Activated CD4-positive, alpha-beta T cell treated with anti-CD3 and anti-CD28 coated beads, Interleukin-2, amount 10 ng/mL, durations not matched to agents 24 days and 14 days (primary cell): ENCODE measurements at regions not wholly inside any gene's neighbourhood (a gene's known extent, or its start where the extent isn't known, plus 50 kb on each side); places are given as distances from the start of the nearest gene placed in this dataset.

Experiments
- DNase-seq: peaks from one replicate; pipeline ENCODE4 v3.0.0; 2022
- H3K27ac Mint-ChIP-seq: one replicate; pipeline ENCODE4 v1.8.0; 2022; ENCODE audit warnings: mild to moderate bottlenecking, mixed read lengths
- H3K27me3 Mint-ChIP-seq: one replicate; pipeline ENCODE4 v1.8.0; 2022; ENCODE audit warnings: mixed read lengths
- H3K36me3 Mint-ChIP-seq: one replicate; pipeline ENCODE4 v1.8.0; 2022; ENCODE audit warnings: low read depth, mild to moderate bottlenecking, mixed read lengths
- H3K4me1 Mint-ChIP-seq: one replicate; pipeline ENCODE4 v1.8.0; 2021; ENCODE audit warnings: mixed read lengths
- H3K4me3 Mint-ChIP-seq: one replicate; pipeline ENCODE4 v1.8.0; 2022; ENCODE audit warnings: mild to moderate bottlenecking, moderate library complexity, mixed read lengths
- H3K9me3 Mint-ChIP-seq: one replicate; pipeline ENCODE4 v1.8.0; 2021; ENCODE audit warnings: mixed read lengths
- intact Hi-C: fragments of 100-400 bp; cut with micrococcal nuclease; formaldehyde crosslinking; loops from one replicate; pipeline ENCODE4 v1.15.1; 2023

DNA sequence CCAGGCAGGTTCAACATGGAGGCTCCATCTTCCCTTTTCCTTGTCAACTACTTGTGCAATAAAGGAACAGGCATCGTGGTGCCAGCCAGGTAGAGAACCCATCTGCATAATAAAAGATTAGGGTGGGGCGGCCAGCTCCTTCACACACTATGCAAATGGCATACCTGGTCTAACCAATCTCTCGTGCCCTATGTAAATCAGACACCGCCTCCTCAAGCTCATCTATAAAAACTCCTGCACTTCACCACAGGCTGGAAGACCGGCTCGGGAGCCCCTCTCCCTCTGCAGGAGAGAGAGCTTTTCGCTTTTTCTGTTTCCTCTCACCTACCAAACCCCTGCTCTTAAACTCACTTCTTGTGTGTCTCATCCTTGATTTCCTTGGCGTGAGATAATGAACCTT lies 244.3 kb upstream of the PUM3 start:
- Mint-ChIP-seq H3K9me3 (no peaks in the 10 kb centered on the region), H3K36me3 (no peaks in the 10 kb centered on the region), H3K4me1 (no peaks in the 10 kb centered on the region), H3K27me3 (no peaks in the 10 kb centered on the region), H3K4me3 (no peak overlapping the region), H3K27ac (no peak overlapping the region)
- intact Hi-C loops: no loop called here
- DNase-seq: no peak

DNA sequence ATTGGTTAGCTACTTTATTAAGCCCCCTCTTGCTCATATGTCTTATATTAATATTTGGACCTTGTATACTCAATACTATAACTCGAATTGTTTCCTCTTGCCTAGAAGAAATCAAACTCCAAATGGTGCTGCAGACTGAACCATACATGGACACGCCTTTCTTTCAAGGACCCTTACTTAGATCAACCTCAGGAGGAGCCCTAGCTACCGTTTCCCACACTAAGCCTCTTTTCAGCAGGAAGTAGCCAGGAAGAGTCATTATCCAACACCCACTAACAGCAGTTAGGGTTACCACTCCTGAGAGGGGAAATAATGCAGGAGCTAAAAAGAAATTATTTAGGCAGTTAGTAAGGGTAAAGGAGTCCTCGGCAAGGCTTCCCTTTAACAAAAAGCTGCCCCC lies 243.8 kb upstream of the PUM3 start:
- intact Hi-C loops: no loop called here
- Mint-ChIP-seq H3K9me3 (no peaks in the 10 kb centered on the region), H3K4me1 (no peaks in the 10 kb centered on the region), H3K36me3 (no peaks in the 10 kb centered on the region), H3K27ac (no peak overlapping the region), H3K27me3 (no peaks in the 10 kb centered on the region), H3K4me3 (no peak overlapping the region)
- DNase-seq: no peak

GRCh38 chr9:3080951-3081350 lies 237.1 kb upstream of the PUM3 start:
- no peaks in the 10 kb centered on the region for H3K9me3 Mint-ChIP-seq

GRCh38 chr9:3074247-3074646 lies 230.4 kb upstream of the PUM3 start:
- Mint-ChIP-seq H3K27me3 (no peaks in the 10 kb centered on the region), H3K4me3 (no peak overlapping the region), H3K36me3 (no peaks in the 10 kb centered on the region), H3K9me3 (no peaks in the 10 kb centered on the region), H3K4me1 (no peaks in the 10 kb centered on the region), H3K27ac (no peak overlapping the region)
- no peak for DNase-seq
- intact Hi-C loops: no loop called here

More at GRCh38 chr9:3080951-3081350, 237.1 kb upstream of the PUM3 start:
- H3K4me1 Mint-ChIP-seq: no peaks in the 10 kb centered on the region
- intact Hi-C loops: no loop called here
- H3K27ac Mint-ChIP-seq: no peak overlapping the region
- H3K27me3 Mint-ChIP-seq: no peaks in the 10 kb centered on the region
- DNase-seq: no peak
- H3K36me3 Mint-ChIP-seq: no peaks in the 10 kb centered on the region
- no peak overlapping the region for H3K4me3 Mint-ChIP-seq

DNA sequence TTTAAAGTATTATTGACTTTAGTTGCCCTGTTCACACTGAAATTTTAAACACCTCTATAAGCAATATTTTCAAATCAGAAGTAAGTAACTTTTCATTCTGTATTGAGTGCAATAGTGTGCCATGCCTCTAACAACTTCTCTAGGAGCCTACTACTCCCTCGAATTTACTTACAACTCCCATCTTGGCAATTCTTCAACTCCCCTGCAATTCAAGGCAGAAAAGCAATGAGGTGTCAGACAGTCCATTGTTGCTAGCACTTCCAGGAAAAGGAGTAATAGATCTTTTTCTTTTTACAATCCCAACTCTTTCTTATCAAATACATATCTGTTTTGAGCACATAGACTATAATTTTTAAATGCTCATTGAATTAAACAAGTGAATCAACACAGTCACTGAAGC lies 222.7 kb upstream of the PUM3 start:
- H3K9me3 Mint-ChIP-seq: no peaks in the 10 kb centered on the region
- no peak overlapping the region for H3K27ac Mint-ChIP-seq
- intact Hi-C loops: no loop called here
- no peak overlapping the region for H3K4me3 Mint-ChIP-seq
- H3K4me1 Mint-ChIP-seq: no peaks in the 10 kb centered on the region
- H3K27me3 Mint-ChIP-seq: no peaks in the 10 kb centered on the region
- DNase-seq: no peak
- H3K36me3 Mint-ChIP-seq: no peaks in the 10 kb centered on the region

- Mint-ChIP-seq H3K4me3 (no peak overlapping the region), H3K9me3 (no peaks in the 10 kb centered on the region), H3K36me3 (no peaks in the 10 kb centered on the region), H3K27me3 (no peaks in the 10 kb centered on the region), H3K4me1 (no peaks in the 10 kb centered on the region), H3K27ac (no peak overlapping the region)
- intact Hi-C loops: no loop called here
- DNase-seq: no peak
Measured at GRCh38 chr9:3059781-3060468, 216.0 kb upstream of the PUM3 start.

DNA sequence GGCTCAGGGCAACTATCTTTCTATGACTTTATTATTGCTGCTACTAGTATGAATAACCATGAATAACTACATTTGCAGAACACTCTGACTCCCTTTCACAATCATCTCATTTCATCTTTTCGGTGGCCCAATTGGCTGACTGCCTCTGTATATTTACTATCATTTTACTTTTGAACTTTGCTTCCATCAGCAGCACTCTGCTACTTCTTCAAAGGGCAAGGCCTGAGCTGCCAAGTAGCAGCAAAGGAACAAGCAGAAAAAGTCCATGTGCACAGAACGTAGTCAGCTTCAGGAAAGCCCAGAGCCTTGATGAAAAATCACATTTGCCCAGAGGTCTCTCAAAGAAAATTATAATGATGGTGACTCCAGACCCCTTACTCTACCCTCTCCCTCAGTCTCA lies 214.5 kb upstream of the PUM3 start:
- no peaks in the 10 kb centered on the region for H3K4me1 Mint-ChIP-seq
- no peaks in the 10 kb centered on the region for H3K36me3 Mint-ChIP-seq
- H3K4me3 Mint-ChIP-seq: no peak overlapping the region
- DNase-seq: no peak
- no peak overlapping the region for H3K27ac Mint-ChIP-seq
- H3K9me3 Mint-ChIP-seq: no peaks in the 10 kb centered on the region
- intact Hi-C loops: no loop called here
- no peaks in the 10 kb centered on the region for H3K27me3 Mint-ChIP-seq

GRCh38 chr9:3054017-3054586 lies 210.2 kb upstream of the PUM3 start:
- H3K9me3 Mint-ChIP-seq: no peaks in the 10 kb centered on the region

GRCh38 chr9:3049636-3050035 lies 205.7 kb upstream of the PUM3 start:
- Mint-ChIP-seq H3K9me3 (no peaks in the 10 kb centered on the region), H3K4me3 (no peak overlapping the region), H3K27ac (no peak overlapping the region), H3K4me1 (no peaks in the 10 kb centered on the region), H3K36me3 (no peaks in the 10 kb centered on the region), H3K27me3 (no peaks in the 10 kb centered on the region)
- intact Hi-C loops: no loop called here
- DNase-seq: no peak

More at GRCh38 chr9:3054017-3054586, 210.2 kb upstream of the PUM3 start:
- intact Hi-C loops: no loop called here
- Mint-ChIP-seq H3K4me3 (no peak overlapping the region), H3K4me1 (no peaks in the 10 kb centered on the region), H3K27ac (no peak overlapping the region), H3K36me3 (no peaks in the 10 kb centered on the region), H3K27me3 (no peaks in the 10 kb centered on the region)
- DNase-seq: no peak

DNA sequence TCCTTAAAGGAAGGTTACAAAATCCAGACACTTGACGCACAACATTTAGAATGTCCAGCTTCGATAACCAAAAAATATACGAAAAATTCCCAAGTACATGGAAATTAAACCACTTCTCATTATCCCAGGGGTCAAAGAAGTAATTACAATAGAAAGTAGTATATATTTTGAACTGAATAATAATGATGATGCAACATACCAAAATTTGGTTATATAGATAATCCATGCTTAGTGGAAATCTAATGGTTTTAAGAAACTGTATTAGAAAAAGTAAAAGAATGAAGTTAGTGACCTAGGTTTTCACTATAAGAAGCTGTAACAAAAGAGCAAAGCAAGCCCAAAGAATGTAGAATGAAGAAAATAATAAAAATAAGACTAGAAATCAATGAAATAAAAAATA lies 204.0 kb upstream of the PUM3 start:
- H3K4me3 Mint-ChIP-seq: no peak overlapping the region
- no peaks in the 10 kb centered on the region for H3K9me3 Mint-ChIP-seq
- intact Hi-C loops: no loop called here
- no peak for DNase-seq
- H3K27me3 Mint-ChIP-seq: no peaks in the 10 kb centered on the region
- H3K4me1 Mint-ChIP-seq: no peaks in the 10 kb centered on the region
- H3K36me3 Mint-ChIP-seq: no peaks in the 10 kb centered on the region
- no peak overlapping the region for H3K27ac Mint-ChIP-seq

- Mint-ChIP-seq H3K4me1 (no peaks in the 10 kb centered on the region), H3K36me3 (no peaks in the 10 kb centered on the region), H3K9me3 (no peaks in the 10 kb centered on the region), H3K27ac (no peak overlapping the region), H3K27me3 (no peaks in the 10 kb centered on the region), H3K4me3 (no peak overlapping the region)
- DNase-seq: no peak
- intact Hi-C loops: no loop called here
Measured at GRCh38 chr9:3045153-3045552, 201.3 kb upstream of the PUM3 start.

GRCh38 chr9:3043369-3043768 lies 199.5 kb upstream of the PUM3 start:
- Mint-ChIP-seq H3K27me3 (no peaks in the 10 kb centered on the region), H3K27ac (no peak overlapping the region), H3K36me3 (no peaks in the 10 kb centered on the region), H3K4me3 (no peak overlapping the region), H3K9me3 (no peaks in the 10 kb centered on the region), H3K4me1 (no peaks in the 10 kb centered on the region)
- intact Hi-C loops: no loop called here
- no peak for DNase-seq

DNA sequence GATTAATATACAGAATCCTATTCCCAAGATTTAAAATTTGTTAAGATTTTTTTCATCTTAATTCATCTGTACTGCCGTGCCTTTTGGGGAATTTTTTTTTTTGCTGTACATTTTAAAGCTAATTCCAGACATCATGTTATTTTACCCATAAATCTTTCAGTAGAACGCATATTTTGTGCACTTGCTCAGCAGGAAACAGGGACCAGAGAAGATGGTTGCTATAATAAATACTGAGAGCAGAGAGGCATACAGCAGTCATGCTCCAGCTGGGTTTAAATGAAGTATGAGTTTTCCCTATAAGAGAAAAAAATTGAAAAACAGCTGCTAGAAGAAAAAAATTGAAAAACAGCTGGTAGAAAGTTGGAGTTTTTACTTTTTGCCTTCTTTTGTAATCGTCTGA lies 196.9 kb upstream of the PUM3 start:
- Mint-ChIP-seq H3K9me3 (no peaks in the 10 kb centered on the region), H3K4me3 (no peak overlapping the region), H3K36me3 (no peaks in the 10 kb centered on the region), H3K27me3 (no peaks in the 10 kb centered on the region), H3K4me1 (no peaks in the 10 kb centered on the region), H3K27ac (no peak overlapping the region)
- intact Hi-C loops: no loop called here
- no peak for DNase-seq

DNA sequence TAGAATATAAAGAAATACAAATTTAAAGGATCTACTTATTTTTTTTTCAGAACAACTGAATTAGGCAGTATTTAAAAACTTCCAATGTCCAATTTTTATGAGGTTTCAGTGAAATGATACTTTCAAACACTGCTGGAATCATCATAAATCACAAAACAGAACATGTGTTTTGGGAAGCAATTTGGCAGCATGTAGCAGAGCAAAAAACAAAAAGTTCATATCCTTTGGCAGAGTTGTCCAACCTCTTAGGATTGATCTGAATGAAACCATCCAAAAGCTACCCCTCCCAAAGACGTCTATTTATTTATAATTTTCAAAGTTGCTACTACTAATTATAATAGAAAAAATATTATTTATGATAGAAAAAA lies 192.4 kb upstream of the PUM3 start:
- no peak overlapping the region for H3K27ac Mint-ChIP-seq
- intact Hi-C loops: no loop called here
- no peaks in the 10 kb centered on the region for H3K4me1 Mint-ChIP-seq
- no peak for DNase-seq
- no peak overlapping the region for H3K4me3 Mint-ChIP-seq
- no peaks in the 10 kb centered on the region for H3K27me3 Mint-ChIP-seq
- H3K36me3 Mint-ChIP-seq: no peaks in the 10 kb centered on the region
- no peaks in the 10 kb centered on the region for H3K9me3 Mint-ChIP-seq
